NCI-H748 treated with DMSO at 0.1 percent for 48 hours (cell line): ENCODE measurements at regions not wholly inside any gene's neighbourhood (a gene's known extent, or its start where the extent isn't known, plus 50 kb on each side); places are given as distances from the start of the nearest gene placed in this dataset.
A peak's percentile ranks its signal among the peaks of the same experiment; 100 is the strongest.

ENCODE experiments used
- DNase-seq: peaks from one replicate; lab custom pipeline; 2025; lab: John Stamatoyannopoulos, UW

GRCh38 chr7:12456506-12456905 is 52.8 kb upstream of the VWDE start:
- no peak for DNase-seq

GRCh38 chr7:12458520-12459131 is 55.0 kb upstream of the VWDE start:
- DNase-seq: peak; percentile 47

DNA sequence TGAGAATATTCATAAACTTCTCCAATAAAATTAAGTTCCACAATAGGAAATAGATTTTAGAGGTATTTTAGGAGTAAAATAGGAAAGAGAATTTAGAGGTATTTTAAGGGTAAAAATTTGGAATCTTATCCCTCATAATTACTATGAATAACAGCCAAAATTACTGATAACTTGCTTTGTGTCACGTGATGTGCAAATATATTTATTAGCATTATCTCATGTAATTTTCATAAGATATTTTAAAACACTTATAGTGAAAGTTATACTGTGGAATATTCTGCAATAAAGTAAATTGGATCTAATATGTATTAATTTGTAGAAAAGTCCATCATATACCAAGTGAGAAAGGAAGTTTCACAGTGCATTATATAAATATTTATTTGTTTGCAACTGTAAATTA is 64.2 kb upstream of the VWDE start:
- DNase-seq: no peak

DNA sequence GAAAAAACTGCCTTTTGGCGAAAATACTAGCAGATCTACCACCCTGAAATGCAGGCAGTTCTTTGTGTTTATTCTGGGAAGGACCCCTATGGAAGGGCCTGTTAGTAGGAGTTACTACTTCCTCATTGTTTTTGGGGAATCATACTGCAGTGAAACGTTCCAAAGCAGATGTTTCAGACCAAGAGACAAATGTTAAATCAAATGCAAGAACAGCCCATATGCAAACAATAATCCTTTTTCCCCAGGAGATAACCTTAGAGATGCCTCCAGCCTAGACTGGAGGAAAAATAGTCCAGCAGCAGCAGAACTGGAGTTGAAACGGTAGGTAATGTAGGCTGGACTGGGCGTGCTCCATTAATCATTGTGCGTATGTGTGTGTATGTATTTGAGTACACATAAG is 65.9 kb upstream of the VWDE start:
- no peak for DNase-seq

GRCh38 chr7:12470930-12471329 is 67.3 kb upstream of the VWDE start:
- no peak for DNase-seq

- no peak for DNase-seq
Observed at GRCh38 chr7:12474035-12474434, 70.4 kb upstream of the VWDE start.

GRCh38 chr7:12475362-12476063 is 71.8 kb upstream of the VWDE start:
- peak; percentile 69 for DNase-seq

DNA sequence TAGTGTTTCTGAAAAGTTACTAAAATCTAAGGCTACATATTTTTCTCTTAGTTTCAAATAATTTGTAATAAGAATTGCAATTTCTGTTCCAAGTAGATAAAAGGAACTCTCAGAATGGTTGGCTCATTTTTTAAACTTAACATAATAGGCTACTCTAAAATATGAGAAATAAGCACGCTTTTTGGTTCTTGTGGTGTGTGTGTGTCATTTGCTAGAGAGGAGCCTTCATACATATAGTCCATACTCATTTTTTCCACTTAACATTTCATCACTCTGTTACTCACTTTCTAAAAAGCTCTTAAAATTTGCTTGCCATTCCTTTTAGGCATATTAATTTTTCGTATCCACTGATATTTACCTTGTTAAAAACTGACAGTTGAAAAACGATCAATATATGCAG is 74.0 kb upstream of the VWDE start:
- DNase-seq: no peak

DNA sequence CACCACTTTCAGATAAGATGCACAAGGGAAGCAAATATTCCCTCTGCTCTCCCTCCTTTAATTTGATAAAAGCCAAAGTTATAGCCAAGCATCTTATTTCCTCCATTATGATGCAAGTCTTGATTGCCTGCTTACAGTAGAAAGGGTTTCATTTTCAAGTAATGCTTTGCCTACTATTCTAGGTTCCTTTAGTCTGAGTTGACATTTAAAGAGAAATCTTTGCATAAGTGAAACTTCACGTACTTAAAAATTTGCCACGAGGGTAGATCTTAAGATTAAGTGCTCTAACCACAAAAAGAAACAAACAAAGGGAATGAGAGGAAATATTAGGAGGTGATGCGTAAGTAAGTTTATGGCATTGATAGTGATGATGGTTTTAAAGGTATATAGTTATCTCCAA is 78.1 kb upstream of the VWDE start:
- no peak for DNase-seq

- no peak for DNase-seq
Observed at GRCh38 chr7:12485845-12486244, 82.2 kb upstream of the VWDE start.

GRCh38 chr7:12488341-12488740 is 82.2 kb upstream of the SCIN start:
- DNase-seq: no peak

DNA sequence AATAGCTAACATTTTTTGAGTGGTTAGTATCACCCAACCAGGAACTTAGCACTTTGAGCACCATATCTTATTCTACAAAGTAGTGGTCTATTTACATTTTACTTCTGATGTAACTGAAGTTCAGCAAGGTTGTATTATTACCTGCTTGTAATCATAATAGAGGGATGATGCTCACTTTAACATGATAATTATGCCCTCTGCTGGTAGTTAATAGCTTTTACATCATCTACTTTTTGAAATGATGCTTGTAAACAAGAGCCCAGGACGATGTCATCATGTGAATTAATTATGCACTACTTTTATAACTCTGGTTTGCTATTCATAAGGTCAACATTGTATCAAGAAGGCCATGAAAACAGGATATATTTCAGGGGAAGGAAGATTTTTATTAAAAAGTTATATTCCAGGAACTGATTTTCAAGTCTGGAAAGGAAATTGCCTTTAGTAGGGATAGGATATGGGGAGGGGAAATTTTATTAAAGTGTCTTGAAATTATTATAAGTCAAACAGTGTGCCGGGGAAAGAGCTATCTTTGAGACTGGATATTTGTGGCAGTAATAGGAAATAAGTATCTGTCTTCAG is 80.3 kb upstream of the SCIN start:
- DNase-seq: peak; percentile 82

DNA sequence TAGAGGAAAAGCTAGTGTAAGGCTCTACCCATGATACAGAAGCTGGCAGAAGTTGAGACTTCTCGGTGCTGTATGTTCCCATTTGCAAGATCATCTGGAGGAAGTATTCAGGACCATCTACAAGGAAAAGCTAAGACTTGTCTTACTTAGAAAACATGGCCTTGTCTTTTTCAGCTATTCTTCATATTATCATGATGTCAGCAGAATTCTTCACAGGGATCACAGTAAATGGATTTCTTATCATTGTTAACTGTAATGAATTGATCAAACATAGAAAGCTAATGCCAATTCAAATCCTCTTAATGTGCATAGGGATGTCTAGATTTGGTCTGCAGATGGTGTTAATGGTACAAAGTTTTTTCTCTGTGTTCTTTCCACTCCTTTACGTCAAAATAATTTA is 79.6 kb upstream of the SCIN start:
- no peak for DNase-seq

GRCh38 chr7:12491526-12491925 is 79.0 kb upstream of the SCIN start:
- no peak for DNase-seq

- no peak for DNase-seq
Observed at GRCh38 chr7:12493407-12493806, 77.1 kb upstream of the SCIN start.

GRCh38 chr7:12493863-12494686 is 76.4 kb upstream of the SCIN start:
- no peak for DNase-seq

- no peak for DNase-seq
Observed at GRCh38 chr7:12494687-12495024, 75.9 kb upstream of the SCIN start.

DNA sequence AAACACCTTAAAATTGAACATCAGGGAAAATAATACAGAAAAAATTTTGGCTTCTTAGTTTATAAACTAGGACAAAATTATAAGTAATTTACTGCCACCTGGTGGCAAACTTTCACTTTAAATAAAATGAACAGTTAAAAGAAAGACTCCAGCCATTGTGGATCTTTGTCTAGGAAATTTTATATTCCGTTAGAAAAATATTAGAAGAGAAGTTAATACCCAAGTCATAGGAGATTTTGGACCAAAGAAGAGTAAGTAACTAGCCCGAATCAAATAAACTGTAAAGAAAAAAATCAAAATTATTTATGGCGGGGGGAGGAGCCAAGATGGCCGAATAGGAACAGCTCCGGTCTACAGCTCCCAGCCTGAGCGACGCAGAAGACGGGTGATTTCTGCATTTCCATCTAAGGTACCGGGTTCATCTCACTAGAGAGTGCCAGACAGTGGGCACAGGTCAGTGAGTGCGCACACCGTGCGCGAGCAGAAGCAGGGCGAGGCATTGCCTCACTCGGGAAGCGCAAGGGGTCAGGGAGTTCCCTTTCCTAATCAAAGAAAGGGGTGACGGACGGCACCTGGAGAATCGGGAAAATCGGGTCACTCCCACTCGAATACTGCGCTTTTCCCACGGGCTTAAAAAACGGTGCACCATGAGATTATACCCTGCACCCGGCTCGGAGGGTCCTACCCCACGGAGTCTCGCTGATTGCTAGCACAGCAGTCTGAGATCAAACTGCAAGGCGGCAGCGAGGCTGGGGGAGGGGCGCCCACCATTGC is 73.4 kb upstream of the SCIN start:
- DNase-seq: peak; percentile 64

DNA sequence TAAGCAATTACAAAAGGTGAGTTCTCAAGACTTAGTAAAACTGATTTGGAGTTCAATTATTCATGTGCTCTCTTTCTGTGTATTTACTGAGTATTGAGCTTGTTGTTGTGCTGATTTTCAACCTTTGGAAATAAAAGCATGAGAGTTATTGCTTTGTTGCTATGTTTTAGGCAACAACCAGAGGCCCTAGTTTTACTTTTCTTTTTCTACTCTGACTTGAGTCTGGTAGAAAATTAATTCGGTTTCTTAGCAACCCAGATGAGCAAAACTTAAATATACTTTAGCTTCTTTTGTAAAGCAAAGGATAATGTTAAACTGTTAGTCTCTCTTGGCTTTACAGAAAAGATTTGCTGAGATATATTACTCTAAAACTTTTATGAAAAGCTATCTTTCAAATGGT is 66.4 kb upstream of the SCIN start:
- DNase-seq: no peak

DNA sequence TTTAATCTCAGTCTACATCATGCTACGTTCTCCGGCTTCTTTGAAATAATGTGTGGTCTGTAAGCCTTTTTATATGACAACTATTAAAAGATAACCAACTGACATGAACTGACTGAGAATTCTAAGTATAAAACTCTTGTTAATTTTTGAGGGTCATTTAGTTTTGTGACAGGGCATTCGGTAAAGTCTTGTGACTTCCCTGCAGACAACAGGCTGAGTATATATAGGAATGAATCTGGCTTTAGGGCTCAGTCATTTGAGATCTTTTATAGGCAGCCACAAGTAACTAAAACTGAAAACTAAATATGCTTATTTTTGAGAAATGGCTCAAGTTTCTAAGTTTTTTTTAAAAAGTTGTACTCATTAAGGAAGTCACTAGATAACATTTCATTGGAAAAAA is 62.5 kb upstream of the SCIN start:
- no peak for DNase-seq

- DNase-seq: peak; percentile 42
Observed at GRCh38 chr7:12508554-12508953, 62.0 kb upstream of the SCIN start.

- no peak for DNase-seq
Observed at GRCh38 chr7:12517451-12517850, 53.1 kb upstream of the SCIN start.
